ENCODE measurements at regions not wholly inside any gene's neighbourhood (a gene's known extent, or its start where the extent isn't known, plus 50 kb on each side); places are given as distances from the start of the nearest gene placed in this dataset.

DNA sequence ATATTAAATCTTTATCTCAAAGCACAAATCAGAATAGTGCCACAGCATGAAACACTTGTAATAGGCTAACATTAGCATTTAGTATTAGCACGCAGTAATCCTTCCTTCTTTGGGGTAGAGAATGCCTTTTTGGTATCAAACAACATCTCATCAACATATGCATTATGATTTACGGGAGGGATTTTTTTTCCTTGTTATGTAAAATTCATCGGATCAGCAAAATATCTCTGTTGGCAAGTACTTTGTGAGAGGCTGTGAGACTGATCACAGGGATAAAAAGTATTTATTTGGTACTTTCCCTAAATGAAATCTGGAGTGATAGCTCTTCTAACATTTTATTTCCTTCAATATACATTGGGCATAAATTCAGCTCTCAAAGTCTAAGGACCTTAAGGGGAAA, 68.4 kb upstream of the TMEM178A start:
- in situ Hi-C loops (cut with HindIII; ENCODE audit: low pct_ligation_motif_present, low pct_unique_long_range_greater_than_20kb, low sequenced_read_pairs), result no loop called here
- no peak for DNase-seq

DNA sequence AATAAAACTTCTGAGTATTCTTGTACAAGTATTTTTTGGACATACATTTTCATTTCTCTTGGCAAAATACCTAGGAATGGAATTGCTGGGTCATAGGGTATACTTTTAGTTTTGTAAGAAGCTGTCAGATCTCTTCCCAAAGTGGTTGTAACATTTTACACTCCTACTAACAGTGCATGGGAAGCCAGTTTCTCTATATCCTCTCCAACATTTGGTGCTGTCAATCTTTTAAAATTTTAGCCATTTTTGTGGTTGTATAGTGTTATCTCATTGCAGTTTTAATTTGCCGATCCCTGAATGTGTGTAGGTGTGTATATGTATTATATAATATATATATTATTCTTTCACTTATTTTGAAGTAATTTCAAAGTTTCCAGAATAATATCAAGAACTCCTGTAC, 63.1 kb upstream of the TMEM178A start:
- no peak for DNase-seq
- in situ Hi-C loops (cut with HindIII; ENCODE audit: low pct_ligation_motif_present, low pct_unique_long_range_greater_than_20kb, low sequenced_read_pairs), result no loop called here

DNA sequence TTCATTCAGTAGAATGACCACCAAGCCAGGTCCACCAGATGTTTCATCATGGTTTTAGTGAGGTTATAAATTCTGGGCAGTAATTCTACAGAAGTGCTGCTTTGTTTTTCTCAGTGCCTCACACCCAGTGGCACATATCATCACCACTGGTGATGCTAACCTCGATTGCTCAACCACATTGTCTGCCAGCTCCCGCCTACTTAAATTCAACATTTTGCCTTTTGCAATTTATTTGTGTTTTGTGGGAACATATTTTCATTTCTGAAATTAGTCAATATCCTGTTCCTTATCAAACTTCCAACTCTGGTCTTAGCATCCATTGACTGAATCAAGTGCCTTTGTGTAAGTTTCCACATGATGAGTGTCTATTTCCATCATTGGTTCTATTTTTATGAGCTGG, 62.3 kb upstream of the TMEM178A start:
- in situ Hi-C loops (cut with HindIII; ENCODE audit: low pct_ligation_motif_present, low pct_unique_long_range_greater_than_20kb, low sequenced_read_pairs), result no loop called here
- no peak for DNase-seq

DNA sequence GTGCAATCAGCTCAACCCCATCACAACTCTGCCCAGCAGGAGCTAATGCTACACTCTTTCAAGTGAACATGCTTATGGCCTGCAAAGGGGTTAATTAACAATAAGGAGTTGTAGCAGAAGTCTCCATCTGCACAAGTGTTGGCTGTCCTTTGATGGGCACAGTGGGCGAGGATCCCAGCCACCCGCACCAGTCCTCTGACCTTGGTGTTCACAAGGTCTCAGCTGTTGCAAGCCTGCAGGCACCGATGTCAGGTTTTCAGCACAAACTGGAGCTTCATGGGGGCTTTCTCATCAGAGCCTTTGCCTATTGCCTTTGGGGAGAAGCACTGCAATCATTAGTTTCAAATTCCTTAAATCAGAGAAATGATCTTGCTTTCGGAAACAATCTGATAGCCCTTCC, 60.9 kb upstream of the TMEM178A start:
- DNase-seq, result no peak
- in situ Hi-C loops (cut with HindIII; ENCODE audit: low pct_ligation_motif_present, low pct_unique_long_range_greater_than_20kb, low sequenced_read_pairs), result no loop called here

DNA sequence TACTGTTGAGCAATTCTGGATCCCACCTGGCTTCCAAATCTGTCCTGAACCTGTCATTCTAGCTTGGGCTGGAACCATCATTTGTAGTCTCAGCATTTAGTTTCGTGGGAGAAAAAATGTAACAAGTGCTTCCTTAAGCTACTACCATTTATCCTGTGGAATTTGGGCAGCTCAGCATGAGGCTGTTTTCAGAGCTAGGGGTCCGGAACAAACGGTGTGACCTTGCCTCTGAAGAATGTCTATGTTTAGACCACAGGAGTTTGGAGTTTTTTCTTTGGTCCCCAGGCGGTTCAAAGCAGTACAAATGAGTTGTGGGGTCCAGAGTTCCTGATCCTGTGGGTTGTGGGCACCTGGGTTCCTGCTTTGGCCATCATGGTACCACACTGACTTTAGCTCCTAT, 59.1 kb upstream of the TMEM178A start:
- no peak for DNase-seq
- in situ Hi-C loops (cut with HindIII; ENCODE audit: low pct_ligation_motif_present, low pct_unique_long_range_greater_than_20kb, low sequenced_read_pairs), result no loop called here

DNA sequence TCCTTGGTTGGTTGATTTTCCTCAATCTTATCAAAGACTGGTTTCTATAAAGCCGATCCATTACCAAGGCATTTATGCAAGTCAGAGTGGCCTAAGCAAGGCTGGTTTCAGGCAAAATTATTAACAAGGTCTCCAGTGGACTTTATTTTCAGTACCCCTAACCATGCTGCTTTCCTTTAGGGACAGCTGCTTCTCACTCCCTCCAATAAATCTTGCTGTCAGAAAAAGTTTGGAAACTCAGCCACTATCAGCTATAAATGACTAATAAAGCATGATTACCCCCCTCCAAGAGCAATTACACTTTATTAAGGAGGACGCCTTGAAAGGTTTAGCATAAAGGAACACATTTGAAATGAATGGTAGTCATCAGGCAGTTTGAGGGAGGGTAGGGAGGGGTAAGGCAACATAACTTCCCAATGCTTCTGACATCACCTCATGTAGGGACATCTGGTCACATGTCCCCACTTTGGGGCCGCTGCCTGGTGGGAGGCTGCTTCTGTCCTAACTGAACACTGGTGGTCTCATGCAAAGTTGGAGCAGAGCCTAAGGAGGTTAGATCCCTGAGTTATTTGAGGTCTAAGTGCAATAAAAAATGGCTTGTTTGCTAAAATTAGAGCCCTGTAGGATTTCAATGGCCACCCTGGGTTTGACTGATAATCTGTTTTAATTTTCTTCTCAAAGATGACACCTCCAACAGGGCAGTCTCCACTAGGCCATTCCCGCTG, 58.0 kb upstream of the TMEM178A start:
- no peak for DNase-seq
- in situ Hi-C loops (cut with HindIII; ENCODE audit: low pct_ligation_motif_present, low pct_unique_long_range_greater_than_20kb, low sequenced_read_pairs), result no loop called here

DNA sequence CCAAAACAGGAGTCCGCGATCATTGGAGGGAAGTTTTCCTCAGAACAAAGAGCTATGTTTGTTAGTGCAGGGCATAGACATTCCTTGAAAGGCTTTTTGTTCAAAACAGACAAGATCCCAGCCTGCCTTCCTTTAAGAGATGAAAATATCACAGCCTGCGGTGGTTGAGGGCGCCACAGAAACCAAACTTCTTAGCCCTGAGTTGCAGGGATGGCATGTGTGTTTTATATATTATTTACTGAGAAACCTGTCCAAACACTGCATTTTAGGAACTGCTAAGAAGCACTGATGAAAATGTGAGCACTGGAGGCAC, 57.5 kb upstream of the TMEM178A start:
- in situ Hi-C loops (cut with HindIII; ENCODE audit: low pct_ligation_motif_present, low pct_unique_long_range_greater_than_20kb, low sequenced_read_pairs), result no loop called here
- DNase-seq, result no peak

DNA sequence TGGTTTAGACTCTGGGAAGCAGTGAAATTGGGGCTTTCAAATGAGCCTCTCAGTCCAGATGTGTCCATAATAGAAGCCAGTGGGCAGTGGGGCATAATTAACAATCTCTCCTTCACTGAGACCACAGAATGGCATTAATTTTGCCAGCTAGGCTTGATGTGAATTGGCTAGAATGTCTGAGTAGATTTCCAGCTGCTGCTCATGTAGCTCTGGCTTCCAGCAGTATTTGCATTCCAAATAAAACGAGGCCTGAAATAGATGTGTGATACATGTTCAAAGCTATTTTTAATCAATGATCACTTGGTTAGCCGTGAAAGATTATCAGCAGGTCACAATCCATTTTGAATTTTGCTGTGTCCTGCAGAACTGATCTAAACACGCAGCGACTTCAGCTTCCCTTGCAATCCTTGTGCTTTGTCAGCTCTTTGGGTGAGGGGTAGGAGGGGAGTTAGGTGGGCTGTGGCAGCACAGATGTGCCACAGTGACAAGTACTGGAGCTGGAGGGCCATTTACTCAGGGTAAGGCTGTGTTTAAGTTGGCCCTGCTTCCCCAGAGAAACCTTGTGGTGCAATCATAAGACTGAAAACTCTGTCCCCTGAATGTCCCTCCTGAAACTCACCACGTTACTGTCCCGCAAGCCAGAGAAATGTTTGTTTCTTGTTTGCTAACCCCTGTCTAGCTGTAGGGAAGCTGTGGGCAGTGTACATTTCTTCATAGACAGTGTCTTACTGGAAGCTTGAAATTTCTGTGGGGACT, 56.9 kb upstream of the TMEM178A start:
- DNase-seq, result no peak
- in situ Hi-C loops (cut with HindIII; ENCODE audit: low pct_ligation_motif_present, low pct_unique_long_range_greater_than_20kb, low sequenced_read_pairs), result no loop called here

DNA sequence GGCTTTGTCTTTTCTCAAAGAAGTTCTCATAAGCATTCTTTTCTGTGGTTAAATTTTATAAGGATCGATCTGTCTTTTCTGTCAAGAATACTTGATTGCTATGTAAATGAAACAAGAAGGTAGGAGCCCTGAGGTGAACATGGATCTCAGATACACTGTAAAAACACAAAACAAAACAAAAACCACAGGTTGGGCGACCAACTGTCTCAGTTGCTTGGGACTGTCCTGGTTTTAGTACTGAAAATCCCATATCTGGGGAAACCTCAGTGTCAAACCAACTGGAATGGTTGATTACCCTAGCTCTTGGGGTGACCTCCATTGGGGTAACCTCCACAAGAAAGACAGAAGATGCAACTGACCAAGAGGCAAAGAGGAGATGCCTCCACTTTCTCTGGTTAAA, 55.8 kb upstream of the TMEM178A start:
- in situ Hi-C loops (cut with HindIII; ENCODE audit: low pct_ligation_motif_present, low pct_unique_long_range_greater_than_20kb, low sequenced_read_pairs), result no loop called here
- DNase-seq, result no peak

DNA sequence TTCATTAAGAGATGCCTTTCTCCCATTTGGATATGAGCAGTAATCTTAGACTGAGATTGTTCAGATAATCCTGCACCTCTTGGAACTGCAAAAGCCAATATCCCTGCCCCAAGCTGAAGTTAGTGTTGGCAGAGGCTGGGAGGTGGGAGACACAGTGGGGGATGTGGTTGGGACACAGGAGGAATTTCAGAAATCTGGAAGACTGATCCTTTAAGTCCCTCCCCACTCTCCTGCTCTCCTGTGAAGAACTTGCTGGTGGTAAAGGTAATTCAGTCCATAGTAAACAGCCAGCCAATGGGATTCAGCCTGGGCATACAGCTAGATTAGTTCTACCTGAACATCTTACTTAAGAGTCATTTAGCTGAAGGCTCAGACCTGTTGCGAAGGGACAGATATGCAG, 50.0 kb upstream of the TMEM178A start:
- DNase-seq, result no peak
- in situ Hi-C loops (cut with HindIII; ENCODE audit: low pct_ligation_motif_present, low pct_unique_long_range_greater_than_20kb, low sequenced_read_pairs), result no loop called here
